GM23338 (cell line): ENCODE measurements at regions not wholly inside any gene's neighbourhood (a gene's known extent, or its start where the extent isn't known, plus 50 kb on each side); places are given as distances from the start of the nearest gene placed in this dataset.

Source experiments
- CREB1 ChIP-seq: fragments of 250-450 bp; sonication (Bioruptor Pico); IDR thresholded peaks from 2 replicates; pipeline ENCODE4 v1.5.0; 2020; ENCODE audit warnings: low read depth, mild to moderate bottlenecking, moderate library complexity
- EZH2 ChIP-seq: fragments of 200-600 bp; sonication (generic); IDR thresholded peaks from one replicate; pipeline ENCODE4 v1.8.0; 2017; ENCODE audit warnings: antibody characterized with exemption, mild to moderate bottlenecking, low read depth; ENCODE audit not compliant: unreplicated experiment
- EZH2phosphoT487 ChIP-seq: fragments of 200-600 bp; sonication (generic); IDR thresholded peaks from one replicate; pipeline ENCODE4 v1.8.1; 2018; ENCODE audit warnings: antibody characterized with exemption; ENCODE audit not compliant: unreplicated experiment
- POLR2AphosphoS5 ChIP-seq: IDR thresholded peaks from 2 replicates; pipeline ENCODE4 v1.6.1; 2016; ENCODE audit warnings: antibody characterized with exemption, low read depth
- TF ChIP-seq, protein P1 (sequence below), 2 experiments: fragments of 200-600 bp in 1 of 2; sonication (generic) in 1 of 2; conservative IDR thresholded peaks; 2 replicates each; pipeline versions ENCODE4 v1.5.1 to v1.6.1; 2016 to 2017; ENCODE audit warnings: antibody characterized with exemption in 2 of 2, low read depth in 2 of 2, mild to moderate bottlenecking in 2 of 2, moderate library complexity in 1 of 2
- TF ChIP-seq, protein P2 (sequence below): IDR thresholded peaks from 2 replicates; pipeline ENCODE4 v1.6.1; 2016; ENCODE audit warnings: antibody characterized with exemption

DNA sequence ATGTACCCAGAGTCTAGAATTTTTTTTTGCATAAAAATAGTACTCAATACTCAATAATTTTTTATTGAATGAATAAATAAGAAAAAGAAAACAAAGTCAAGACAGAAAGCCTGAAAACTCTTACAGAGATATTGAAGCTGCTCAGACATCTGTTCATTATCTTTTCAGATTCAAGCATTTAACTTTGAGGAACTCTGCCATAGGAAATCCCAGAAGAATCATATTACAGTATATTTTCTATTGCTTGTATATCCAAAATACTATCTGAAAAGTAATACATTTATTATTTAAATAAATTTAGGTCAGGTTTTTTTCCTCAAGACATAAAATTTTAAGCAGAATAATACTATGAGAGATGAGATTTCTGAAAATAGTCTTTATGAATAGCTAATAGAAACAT, 755.9 kb upstream of the ADGRL4 start:
- TF ChIP-seq, protein P1, sequence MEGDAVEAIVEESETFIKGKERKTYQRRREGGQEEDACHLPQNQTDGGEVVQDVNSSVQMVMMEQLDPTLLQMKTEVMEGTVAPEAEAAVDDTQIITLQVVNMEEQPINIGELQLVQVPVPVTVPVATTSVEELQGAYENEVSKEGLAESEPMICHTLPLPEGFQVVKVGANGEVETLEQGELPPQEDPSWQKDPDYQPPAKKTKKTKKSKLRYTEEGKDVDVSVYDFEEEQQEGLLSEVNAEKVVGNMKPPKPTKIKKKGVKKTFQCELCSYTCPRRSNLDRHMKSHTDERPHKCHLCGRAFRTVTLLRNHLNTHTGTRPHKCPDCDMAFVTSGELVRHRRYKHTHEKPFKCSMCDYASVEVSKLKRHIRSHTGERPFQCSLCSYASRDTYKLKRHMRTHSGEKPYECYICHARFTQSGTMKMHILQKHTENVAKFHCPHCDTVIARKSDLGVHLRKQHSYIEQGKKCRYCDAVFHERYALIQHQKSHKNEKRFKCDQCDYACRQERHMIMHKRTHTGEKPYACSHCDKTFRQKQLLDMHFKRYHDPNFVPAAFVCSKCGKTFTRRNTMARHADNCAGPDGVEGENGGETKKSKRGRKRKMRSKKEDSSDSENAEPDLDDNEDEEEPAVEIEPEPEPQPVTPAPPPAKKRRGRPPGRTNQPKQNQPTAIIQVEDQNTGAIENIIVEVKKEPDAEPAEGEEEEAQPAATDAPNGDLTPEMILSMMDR (conservative IDR thresholded peaks at IDR 0.05; ENCODE audit: low read depth in 2 of 2): no peak
- TF ChIP-seq CREB1 (no peak), EZH2phosphoT487 (no peak), EZH2 (no peak), POLR2AphosphoS5 (no peak)
- TF ChIP-seq, protein P2, sequence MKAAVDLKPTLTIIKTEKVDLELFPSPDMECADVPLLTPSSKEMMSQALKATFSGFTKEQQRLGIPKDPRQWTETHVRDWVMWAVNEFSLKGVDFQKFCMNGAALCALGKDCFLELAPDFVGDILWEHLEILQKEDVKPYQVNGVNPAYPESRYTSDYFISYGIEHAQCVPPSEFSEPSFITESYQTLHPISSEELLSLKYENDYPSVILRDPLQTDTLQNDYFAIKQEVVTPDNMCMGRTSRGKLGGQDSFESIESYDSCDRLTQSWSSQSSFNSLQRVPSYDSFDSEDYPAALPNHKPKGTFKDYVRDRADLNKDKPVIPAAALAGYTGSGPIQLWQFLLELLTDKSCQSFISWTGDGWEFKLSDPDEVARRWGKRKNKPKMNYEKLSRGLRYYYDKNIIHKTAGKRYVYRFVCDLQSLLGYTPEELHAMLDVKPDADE: no peak
